ENCODE measurements at regions not wholly inside any gene's neighbourhood (a gene's known extent, or its start where the extent isn't known, plus 50 kb on each side); places are given as distances from the start of the nearest gene placed in this dataset.
"Not testable (repeated sequence)": the region's sequence is repeated elsewhere in the genome, so short reads cannot be mapped to it uniquely, and the experiment has no call there.

- no peaks in the 10 kb centered on the region for H3K36me3 ChIP-seq
- H3K27ac ChIP-seq: peak overlapping the region; percentile 59
- no peak overlapping the region for H3K4me3 ChIP-seq (ENCODE audit: low read depth in 1 of 2, low read length in 1 of 2)
- TF ChIP-seq, protein P1, sequence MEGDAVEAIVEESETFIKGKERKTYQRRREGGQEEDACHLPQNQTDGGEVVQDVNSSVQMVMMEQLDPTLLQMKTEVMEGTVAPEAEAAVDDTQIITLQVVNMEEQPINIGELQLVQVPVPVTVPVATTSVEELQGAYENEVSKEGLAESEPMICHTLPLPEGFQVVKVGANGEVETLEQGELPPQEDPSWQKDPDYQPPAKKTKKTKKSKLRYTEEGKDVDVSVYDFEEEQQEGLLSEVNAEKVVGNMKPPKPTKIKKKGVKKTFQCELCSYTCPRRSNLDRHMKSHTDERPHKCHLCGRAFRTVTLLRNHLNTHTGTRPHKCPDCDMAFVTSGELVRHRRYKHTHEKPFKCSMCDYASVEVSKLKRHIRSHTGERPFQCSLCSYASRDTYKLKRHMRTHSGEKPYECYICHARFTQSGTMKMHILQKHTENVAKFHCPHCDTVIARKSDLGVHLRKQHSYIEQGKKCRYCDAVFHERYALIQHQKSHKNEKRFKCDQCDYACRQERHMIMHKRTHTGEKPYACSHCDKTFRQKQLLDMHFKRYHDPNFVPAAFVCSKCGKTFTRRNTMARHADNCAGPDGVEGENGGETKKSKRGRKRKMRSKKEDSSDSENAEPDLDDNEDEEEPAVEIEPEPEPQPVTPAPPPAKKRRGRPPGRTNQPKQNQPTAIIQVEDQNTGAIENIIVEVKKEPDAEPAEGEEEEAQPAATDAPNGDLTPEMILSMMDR (IDR thresholded peaks at IDR 0.05): no peak
- H3K27me3 ChIP-seq: no peaks in the 10 kb centered on the region
- peaks cover 7 to 12% of the 10 kb centered on the region in 2 experiments for H3K4me1 ChIP-seq (ENCODE audit: control insufficient read depth in 1 of 2, insufficient read depth in 1 of 2, low read depth in 1 of 2, low read length in 1 of 2)
- H3K9me3 ChIP-seq: no peaks in the 10 kb centered on the region
Observed at GRCh38 chr6:118719351-118720124, 68.1 kb upstream of the CEP85L start.

- Histone ChIP-seq H3K36me3 (no peaks in the 10 kb centered on the region), H3K27me3 (no peaks in the 10 kb centered on the region), H3K9me3 (no peaks in the 10 kb centered on the region), H3K4me1 (ENCODE audit: control insufficient read depth in 1 of 2, insufficient read depth in 1 of 2, low read depth in 1 of 2, low read length in 1 of 2) (peaks cover 7 to 12% of the 10 kb centered on the region in 2 experiments), H3K27ac (no peak overlapping the region), H3K4me3 (ENCODE audit: low read depth in 1 of 2, low read length in 1 of 2) (no peak overlapping the region)
- TF ChIP-seq, protein P1 (IDR thresholded peaks at IDR 0.05): no peak
Observed at GRCh38 chr6:118718903-118719302, 67.5 kb upstream of the CEP85L start.

DNA sequence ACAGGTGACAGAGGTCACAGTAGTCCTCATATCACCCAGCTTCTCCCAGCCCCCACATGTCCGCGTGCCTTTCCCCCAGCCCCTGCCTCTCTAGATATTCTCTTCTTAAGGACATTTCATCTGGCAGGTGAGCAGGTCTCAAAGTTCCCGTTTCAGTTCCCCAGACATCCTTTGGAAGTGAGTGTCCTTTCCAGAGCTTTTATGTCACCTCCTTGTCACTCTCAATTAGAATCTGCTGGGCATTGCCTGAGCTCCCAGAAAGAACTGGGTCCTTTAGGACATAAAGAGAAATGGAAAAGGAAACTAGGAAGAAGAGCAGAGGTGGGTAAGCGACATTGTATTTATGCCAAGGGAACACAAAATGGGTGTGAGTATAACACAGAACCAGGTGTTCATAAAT lies 66.9 kb upstream of the CEP85L start:
- no peaks in the 10 kb centered on the region for H3K36me3 ChIP-seq
- no peak overlapping the region for H3K27ac ChIP-seq
- no peaks in the 10 kb centered on the region for H3K27me3 ChIP-seq
- peaks cover 7 to 12% of the 10 kb centered on the region in 2 experiments for H3K4me1 ChIP-seq (ENCODE audit: control insufficient read depth in 1 of 2, insufficient read depth in 1 of 2, low read depth in 1 of 2, low read length in 1 of 2)
- H3K4me3 ChIP-seq (ENCODE audit: low read depth in 1 of 2, low read length in 1 of 2): no peak overlapping the region
- TF ChIP-seq, protein P1 (IDR thresholded peaks at IDR 0.05): no peak
- no peaks in the 10 kb centered on the region for H3K9me3 ChIP-seq

- Histone ChIP-seq H3K4me1 (ENCODE audit: control insufficient read depth in 1 of 2, insufficient read depth in 1 of 2, low read depth in 1 of 2, low read length in 1 of 2) (peaks cover 7 to 12% of the 10 kb centered on the region in 2 experiments), H3K9me3 (no peaks in the 10 kb centered on the region), H3K27me3 (no peaks in the 10 kb centered on the region), H3K27ac (no peak overlapping the region), H3K4me3 (ENCODE audit: low read depth in 1 of 2, low read length in 1 of 2) (no peak overlapping the region), H3K36me3 (no peaks in the 10 kb centered on the region)
- TF ChIP-seq, protein P1 (IDR thresholded peaks at IDR 0.05): no peak
Observed at GRCh38 chr6:118717106-118717505, 65.7 kb upstream of the CEP85L start.

DNA sequence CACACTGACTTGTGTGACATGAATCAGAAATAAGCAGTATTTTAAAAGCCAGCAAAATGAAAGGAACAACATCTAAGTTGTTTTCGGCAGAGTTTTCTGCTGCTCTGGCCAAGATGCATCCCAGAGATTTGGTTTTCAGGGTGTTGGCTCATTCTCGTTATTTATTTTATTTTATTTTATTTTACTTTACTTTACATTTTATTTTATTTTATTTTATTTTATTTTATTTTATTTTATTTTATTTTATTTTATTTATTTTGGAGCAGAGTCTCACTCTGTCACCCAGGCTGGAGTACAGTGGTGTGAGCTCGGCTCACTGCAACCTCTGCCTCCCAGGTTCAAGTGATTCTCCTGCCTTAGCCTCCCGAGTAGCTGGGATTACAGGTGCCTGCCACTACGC lies 64.5 kb upstream of the CEP85L start:
- not testable (repeated sequence) for H3K27me3 ChIP-seq; H3K9me3 ChIP-seq; H3K4me3 ChIP-seq (ENCODE audit: low read depth in 1 of 2, low read length in 1 of 2); H3K36me3 ChIP-seq; H3K27ac ChIP-seq
- peaks cover 7 to 12% of the 10 kb centered on the region in 2 experiments for H3K4me1 ChIP-seq (ENCODE audit: control insufficient read depth in 1 of 2, insufficient read depth in 1 of 2, low read depth in 1 of 2, low read length in 1 of 2)

- H3K4me1 ChIP-seq (ENCODE audit: control insufficient read depth in 1 of 2, insufficient read depth in 1 of 2, low read depth in 1 of 2, low read length in 1 of 2): peaks cover 4 to 6% of the 10 kb centered on the region in 2 experiments
- no peaks in the 10 kb centered on the region for H3K9me3 ChIP-seq
- H3K27me3 ChIP-seq: peaks cover 3% of the 10 kb centered on the region
- no peak overlapping the region for H3K27ac ChIP-seq
- TF ChIP-seq, protein P1 (IDR thresholded peaks at IDR 0.05): no peak
- no peak overlapping the region for H3K4me3 ChIP-seq (ENCODE audit: low read depth in 1 of 2, low read length in 1 of 2)
- H3K36me3 ChIP-seq: no peaks in the 10 kb centered on the region
Observed at GRCh38 chr6:118715376-118715775, 64.0 kb upstream of the CEP85L start.
